Skin epidermis (tissue), 12 donors: ENCODE measurements at regions not wholly inside any gene's neighbourhood (a gene's known extent, or its start where the extent isn't known, plus 50 kb on each side); places are given as distances from the start of the nearest gene placed in this dataset.

Experiments used
- H3K27ac ChIP-seq, 21 experiments: fragments of 200-600 bp; sonication (generic) in 11 of 21; one replicate each; pipeline ENCODE4 v1.5.0; 2020; ENCODE audit warnings: mild to moderate bottlenecking in 3 of 21, inconsistent platforms in 2 of 21, moderate library complexity in 2 of 21
- H3K4me3 ChIP-seq, 7 experiments: fragments of 200-600 bp; sonication (generic) in 2 of 7; one replicate each; pipeline ENCODE4 v1.5.0; 2020; ENCODE audit warnings: inconsistent platforms in 2 of 7, mild to moderate bottlenecking in 2 of 7, moderate library complexity in 1 of 7

GRCh38 chr15:95910643-95911212, 419.8 kb upstream of the NR2F2 start:
- no peak overlapping the region for H3K27ac ChIP-seq
- no peak overlapping the region for H3K4me3 ChIP-seq

GRCh38 chr15:95911570-95912279, 418.8 kb upstream of the NR2F2 start:
- no peak overlapping the region for H3K27ac ChIP-seq
- no peak overlapping the region for H3K4me3 ChIP-seq

GRCh38 chr15:95912280-95912625, 418.2 kb upstream of the NR2F2 start:
- H3K27ac ChIP-seq: no peak overlapping the region
- H3K4me3 ChIP-seq: no peak overlapping the region

- no peak overlapping the region for H3K4me3 ChIP-seq
- H3K27ac ChIP-seq: no peak overlapping the region
These were observed 417.8 kb upstream of the NR2F2 start for GRCh38 chr15:95912728-95913127.

GRCh38 chr15:95916568-95916967, 413.9 kb upstream of the NR2F2 start:
- Histone ChIP-seq H3K4me3 (no peak overlapping the region), H3K27ac (no peak overlapping the region)

- Histone ChIP-seq H3K27ac (no peak overlapping the region), H3K4me3 (no peak overlapping the region)
These were observed 412.0 kb upstream of the NR2F2 start for GRCh38 chr15:95918525-95918924.

- Histone ChIP-seq H3K27ac (no peak overlapping the region), H3K4me3 (no peak overlapping the region)
These were observed 411.0 kb upstream of the NR2F2 start for GRCh38 chr15:95919460-95919859.

GRCh38 chr15:95921404-95921803, 409.1 kb upstream of the NR2F2 start:
- Histone ChIP-seq H3K4me3 (no peak overlapping the region), H3K27ac (no peak overlapping the region)

GRCh38 chr15:95922431-95922830, 408.1 kb upstream of the NR2F2 start:
- Histone ChIP-seq H3K27ac (no peak overlapping the region), H3K4me3 (no peak overlapping the region)

- no peak overlapping the region for H3K27ac ChIP-seq
- no peak overlapping the region for H3K4me3 ChIP-seq
These were observed 406.7 kb upstream of the NR2F2 start for GRCh38 chr15:95923792-95924191.

- H3K27ac ChIP-seq: no peak overlapping the region
These were observed 401.7 kb upstream of the NR2F2 start for GRCh38 chr15:95928822-95929221.

GRCh38 chr15:95929232-95929846, 401.2 kb upstream of the NR2F2 start:
- Histone ChIP-seq H3K27ac (no peak overlapping the region), H3K4me3 (no peak overlapping the region)

More at GRCh38 chr15:95928822-95929221, 401.7 kb upstream of the NR2F2 start:
- H3K4me3 ChIP-seq: no peak overlapping the region

- Histone ChIP-seq H3K27ac (no peak overlapping the region), H3K4me3 (no peak overlapping the region)
These were observed 399.7 kb upstream of the NR2F2 start for GRCh38 chr15:95930659-95931375.

- Histone ChIP-seq H3K4me3 (no peak overlapping the region), H3K27ac (no peak overlapping the region)
These were observed 398.9 kb upstream of the NR2F2 start for GRCh38 chr15:95931619-95932018.

- Histone ChIP-seq H3K4me3 (no peak overlapping the region), H3K27ac (no peak overlapping the region)
These were observed 398.4 kb upstream of the NR2F2 start for GRCh38 chr15:95932141-95932540.

GRCh38 chr15:95932676-95933075, 397.8 kb upstream of the NR2F2 start:
- no peak overlapping the region for H3K4me3 ChIP-seq
- H3K27ac ChIP-seq: peak overlapping the region in 1 of 21 experiments; percentile 19

- H3K4me3 ChIP-seq: no peak overlapping the region
These were observed 394.6 kb upstream of the NR2F2 start for GRCh38 chr15:95935852-95936251.

GRCh38 chr15:95937128-95937528, 393.4 kb upstream of the NR2F2 start:
- H3K27ac ChIP-seq: no peak overlapping the region
- no peak overlapping the region for H3K4me3 ChIP-seq

More at GRCh38 chr15:95935852-95936251, 394.6 kb upstream of the NR2F2 start:
- no peak overlapping the region for H3K27ac ChIP-seq

- H3K27ac ChIP-seq: no peak overlapping the region
- H3K4me3 ChIP-seq: no peak overlapping the region
These were observed 390.0 kb upstream of the NR2F2 start for GRCh38 chr15:95940431-95940985.

GRCh38 chr15:95944193-95944592, 386.3 kb upstream of the NR2F2 start:
- H3K27ac ChIP-seq: no peak overlapping the region

More at GRCh38 chr15:95944193-95944592, 386.3 kb upstream of the NR2F2 start:
- H3K4me3 ChIP-seq: no peak overlapping the region
